ENCODE measurements at regions not wholly inside any gene's neighbourhood (a gene's known extent, or its start where the extent isn't known, plus 50 kb on each side); places are given as distances from the start of the nearest gene placed in this dataset.

- intact Hi-C loops (cut with micrococcal nuclease; ENCODE audit: unreplicated experiment): no loop called here
- no peaks in the 10 kb centered on the region for H3K9me3 ChIP-seq (ENCODE audit: control insufficient read depth, insufficient read depth, low read depth, low read length)
- TF ChIP-seq, protein P1, sequence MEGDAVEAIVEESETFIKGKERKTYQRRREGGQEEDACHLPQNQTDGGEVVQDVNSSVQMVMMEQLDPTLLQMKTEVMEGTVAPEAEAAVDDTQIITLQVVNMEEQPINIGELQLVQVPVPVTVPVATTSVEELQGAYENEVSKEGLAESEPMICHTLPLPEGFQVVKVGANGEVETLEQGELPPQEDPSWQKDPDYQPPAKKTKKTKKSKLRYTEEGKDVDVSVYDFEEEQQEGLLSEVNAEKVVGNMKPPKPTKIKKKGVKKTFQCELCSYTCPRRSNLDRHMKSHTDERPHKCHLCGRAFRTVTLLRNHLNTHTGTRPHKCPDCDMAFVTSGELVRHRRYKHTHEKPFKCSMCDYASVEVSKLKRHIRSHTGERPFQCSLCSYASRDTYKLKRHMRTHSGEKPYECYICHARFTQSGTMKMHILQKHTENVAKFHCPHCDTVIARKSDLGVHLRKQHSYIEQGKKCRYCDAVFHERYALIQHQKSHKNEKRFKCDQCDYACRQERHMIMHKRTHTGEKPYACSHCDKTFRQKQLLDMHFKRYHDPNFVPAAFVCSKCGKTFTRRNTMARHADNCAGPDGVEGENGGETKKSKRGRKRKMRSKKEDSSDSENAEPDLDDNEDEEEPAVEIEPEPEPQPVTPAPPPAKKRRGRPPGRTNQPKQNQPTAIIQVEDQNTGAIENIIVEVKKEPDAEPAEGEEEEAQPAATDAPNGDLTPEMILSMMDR (IDR thresholded peaks at IDR 0.05): no peak
- TF ChIP-seq, protein P2, sequence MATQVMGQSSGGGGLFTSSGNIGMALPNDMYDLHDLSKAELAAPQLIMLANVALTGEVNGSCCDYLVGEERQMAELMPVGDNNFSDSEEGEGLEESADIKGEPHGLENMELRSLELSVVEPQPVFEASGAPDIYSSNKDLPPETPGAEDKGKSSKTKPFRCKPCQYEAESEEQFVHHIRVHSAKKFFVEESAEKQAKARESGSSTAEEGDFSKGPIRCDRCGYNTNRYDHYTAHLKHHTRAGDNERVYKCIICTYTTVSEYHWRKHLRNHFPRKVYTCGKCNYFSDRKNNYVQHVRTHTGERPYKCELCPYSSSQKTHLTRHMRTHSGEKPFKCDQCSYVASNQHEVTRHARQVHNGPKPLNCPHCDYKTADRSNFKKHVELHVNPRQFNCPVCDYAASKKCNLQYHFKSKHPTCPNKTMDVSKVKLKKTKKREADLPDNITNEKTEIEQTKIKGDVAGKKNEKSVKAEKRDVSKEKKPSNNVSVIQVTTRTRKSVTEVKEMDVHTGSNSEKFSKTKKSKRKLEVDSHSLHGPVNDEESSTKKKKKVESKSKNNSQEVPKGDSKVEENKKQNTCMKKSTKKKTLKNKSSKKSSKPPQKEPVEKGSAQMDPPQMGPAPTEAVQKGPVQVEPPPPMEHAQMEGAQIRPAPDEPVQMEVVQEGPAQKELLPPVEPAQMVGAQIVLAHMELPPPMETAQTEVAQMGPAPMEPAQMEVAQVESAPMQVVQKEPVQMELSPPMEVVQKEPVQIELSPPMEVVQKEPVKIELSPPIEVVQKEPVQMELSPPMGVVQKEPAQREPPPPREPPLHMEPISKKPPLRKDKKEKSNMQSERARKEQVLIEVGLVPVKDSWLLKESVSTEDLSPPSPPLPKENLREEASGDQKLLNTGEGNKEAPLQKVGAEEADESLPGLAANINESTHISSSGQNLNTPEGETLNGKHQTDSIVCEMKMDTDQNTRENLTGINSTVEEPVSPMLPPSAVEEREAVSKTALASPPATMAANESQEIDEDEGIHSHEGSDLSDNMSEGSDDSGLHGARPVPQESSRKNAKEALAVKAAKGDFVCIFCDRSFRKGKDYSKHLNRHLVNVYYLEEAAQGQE (IDR thresholded peaks at IDR 0.05; ENCODE audit: insufficient read depth in 1 of 2, low read depth in 2 of 2, low read length in 1 of 2): no peak
- TF ChIP-seq TCF7L2 (IDR thresholded peaks at IDR 0.05; ENCODE audit: low read depth, low read length) (no peak), SIN3A (IDR thresholded peaks at IDR 0.05; ENCODE audit: borderline replicate concordance, insufficient read depth, low read depth, low read length) (no peak), POLR2AphosphoS5 (IDR thresholded peaks at IDR 0.05; ENCODE audit: low read depth, low read length) (no peak)
- in situ Hi-C loops (cut with HindIII; ENCODE audit: low pct_unique_long_range_greater_than_20kb, low sequenced_read_pairs): no loop called here
- ChIA-PET POLR2A (no interaction called here), CTCF (no interaction called here)
- no peak overlapping the region for H3K27ac ChIP-seq (ENCODE audit: low read length)
- no peak for ATAC-seq
- H3K36me3 ChIP-seq (ENCODE audit: control insufficient read depth, insufficient read depth, low read length): no peaks in the 10 kb centered on the region
- H3K4me3 ChIP-seq (ENCODE audit: low read depth in 2 of 2, low read length in 2 of 2): no peak overlapping the region
- no peak for DNase-seq (ENCODE audit: low read depth, low spot score)
- no TSS peak for BruUV-seq (replicated peaks)
- H3K4me1 ChIP-seq (ENCODE audit: control insufficient read depth, insufficient read depth, low read length): no peaks in the 10 kb centered on the region
- no peaks in the 10 kb centered on the region for H3K27me3 ChIP-seq (ENCODE audit: control insufficient read depth, insufficient read depth, low read length)
Observed at GRCh38 chr4:140315019-140315418, 58.4 kb upstream of the SCOC start.

DNA sequence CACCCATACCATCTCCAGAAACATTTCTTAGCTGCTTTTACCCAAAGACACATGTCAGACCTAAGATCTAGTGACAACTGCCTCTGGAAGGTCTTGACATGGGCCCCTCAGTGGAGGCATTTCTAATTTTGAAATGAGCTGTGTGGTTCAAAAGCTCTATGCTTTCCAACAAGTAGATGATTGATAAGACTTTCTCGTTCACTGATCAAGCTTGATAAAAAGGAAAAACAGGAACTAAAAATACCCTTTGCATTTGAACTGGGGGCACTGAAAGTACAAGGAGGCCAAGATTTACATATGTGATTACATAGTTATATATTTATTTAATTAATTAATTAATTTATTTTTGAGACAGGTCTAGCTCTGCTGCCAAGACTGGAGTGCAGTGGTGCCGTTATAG, 61.3 kb upstream of the SCOC start:
- ATAC-seq (no peak), DNase-seq (ENCODE audit: low read depth, low spot score) (no peak)
- Histone ChIP-seq H3K9me3 (ENCODE audit: control insufficient read depth, insufficient read depth, low read depth, low read length) (no peaks in the 10 kb centered on the region), H3K4me1 (ENCODE audit: control insufficient read depth, insufficient read depth, low read length) (no peaks in the 10 kb centered on the region), H3K27ac (ENCODE audit: low read length) (no peak overlapping the region), H3K36me3 (ENCODE audit: control insufficient read depth, insufficient read depth, low read length) (no peaks in the 10 kb centered on the region), H3K27me3 (ENCODE audit: control insufficient read depth, insufficient read depth, low read length) (no peaks in the 10 kb centered on the region), H3K4me3 (ENCODE audit: low read depth in 2 of 2, low read length in 2 of 2) (no peak overlapping the region)
- intact Hi-C loops (cut with micrococcal nuclease; ENCODE audit: unreplicated experiment): no loop called here
- CTCF ChIA-PET: no interaction called here
- TF ChIP-seq, protein P1 (IDR thresholded peaks at IDR 0.05): no peak
- TF ChIP-seq, protein P2 (IDR thresholded peaks at IDR 0.05; ENCODE audit: insufficient read depth in 1 of 2, low read depth in 2 of 2, low read length in 1 of 2): no peak
- no peak for TF ChIP-seq POLR2AphosphoS5 (IDR thresholded peaks at IDR 0.05; ENCODE audit: low read depth, low read length)
- TF ChIP-seq SIN3A (IDR thresholded peaks at IDR 0.05; ENCODE audit: borderline replicate concordance, insufficient read depth, low read depth, low read length): no peak
- TF ChIP-seq TCF7L2 (IDR thresholded peaks at IDR 0.05; ENCODE audit: low read depth, low read length): no peak
- POLR2A ChIA-PET: no interaction called here
- in situ Hi-C loops (cut with HindIII; ENCODE audit: low pct_unique_long_range_greater_than_20kb, low sequenced_read_pairs): no loop called here
- BruUV-seq (replicated peaks): no TSS peak
